ENCODE measurements at regions not wholly inside any gene's neighbourhood (a gene's known extent, or its start where the extent isn't known, plus 50 kb on each side); places are given as distances from the start of the nearest gene placed in this dataset.
"Not testable (repeated sequence)": the region's sequence is repeated elsewhere in the genome, so short reads cannot be mapped to it uniquely, and the experiment has no call there.

- not testable (repeated sequence) for DNase-seq (ENCODE audit: low read depth, low spot score)
Measured at GRCh38 chrX:79026742-79027141, 81.6 kb downstream of the P2RY10 start.

GRCh38 chrX:79035421-79035820 lies 90.2 kb downstream of the P2RY10 start:
- DNase-seq (ENCODE audit: low read depth, low spot score): no peak

- DNase-seq (ENCODE audit: low read depth, low spot score): no peak
Measured at GRCh38 chrX:79036157-79036880, 91.1 kb downstream of the P2RY10 start.

GRCh38 chrX:79065696-79066095 lies 78.8 kb upstream of the GPR174 start:
- DNase-seq (ENCODE audit: low read depth, low spot score): no peak

- no peak for DNase-seq (ENCODE audit: low read depth, low spot score)
Measured at GRCh38 chrX:79078114-79078513, 66.4 kb upstream of the GPR174 start.

GRCh38 chrX:79079477-79079876 lies 65.0 kb upstream of the GPR174 start:
- no peak for DNase-seq (ENCODE audit: low read depth, low spot score)

GRCh38 chrX:79080141-79080540 lies 64.3 kb upstream of the GPR174 start:
- DNase-seq (ENCODE audit: low read depth, low spot score): peak; percentile 0

GRCh38 chrX:79081895-79082512 lies 62.5 kb upstream of the GPR174 start:
- peak; percentile 39 for DNase-seq (ENCODE audit: low read depth, low spot score)

- DNase-seq (ENCODE audit: low read depth, low spot score): no peak
Measured at GRCh38 chrX:79082899-79083298, 61.6 kb upstream of the GPR174 start.

GRCh38 chrX:79084923-79085322 lies 59.6 kb upstream of the GPR174 start:
- no peak for DNase-seq (ENCODE audit: low read depth, low spot score)

- no peak for DNase-seq (ENCODE audit: low read depth, low spot score)
Measured at GRCh38 chrX:79089896-79090584, 54.4 kb upstream of the GPR174 start.

- no peak for DNase-seq (ENCODE audit: low read depth, low spot score)
Measured at GRCh38 chrX:79094075-79094832, 50.2 kb upstream of the GPR174 start.

Measured in astrocyte of the hippocampus (primary cell).